SK-N-SH treated with all-trans-retinoic acid at 6 μM for 48 hours (cell line): ENCODE measurements at regions not wholly inside any gene's neighbourhood (a gene's known extent, or its start where the extent isn't known, plus 50 kb on each side); places are given as distances from the start of the nearest gene placed in this dataset.

Experiments
- ARNTL ChIP-seq: fragments of 450-650 bp; formaldehyde crosslinking; IDR thresholded peaks from 2 replicates; pipeline ENCODE4 v1.5.0; 2020; ENCODE audit warnings: low read depth, mild to moderate bottlenecking, moderate library complexity, borderline replicate concordance
- CSDC2 ChIP-seq: fragments of 250-450 bp; sonication (Bioruptor Pico); IDR thresholded peaks from 2 replicates; pipeline ENCODE4 v1.5.0; 2020; ENCODE audit warnings: mild to moderate bottlenecking, moderate library complexity
- GLIS3 ChIP-seq: fragments of 250-450 bp; sonication (Bioruptor Pico); IDR thresholded peaks from 2 replicates; pipeline ENCODE4 v1.5.0; 2020; ENCODE audit warnings: mild to moderate bottlenecking, moderate library complexity
- ISL1 ChIP-seq: fragments of 250-450 bp; sonication (Bioruptor Pico); IDR thresholded peaks from 2 replicates; pipeline ENCODE4 v2.1.2; 2022; ENCODE audit warnings: mild to moderate bottlenecking, moderate library complexity
- PATZ1 ChIP-seq: fragments of 250-450 bp; sonication (Bioruptor Pico); IDR thresholded peaks from 2 replicates; pipeline ENCODE4 v1.8.0; 2020; ENCODE audit warnings: mild to moderate bottlenecking, moderate library complexity, borderline replicate concordance
- RARB ChIP-seq: fragments of 250-450 bp; sonication (Bioruptor Pico); IDR thresholded peaks from 2 replicates; pipeline ENCODE4 v1.8.0; 2021; ENCODE audit warnings: mild to moderate bottlenecking, moderate library complexity
- SNAI2 ChIP-seq: fragments of 250-450 bp; sonication (Bioruptor Pico); IDR thresholded peaks from 2 replicates; pipeline ENCODE4 v1.5.0; 2020; ENCODE audit warnings: mild to moderate bottlenecking, moderate library complexity
- TCF4 ChIP-seq: fragments of 250-450 bp; sonication (Bioruptor Pico); IDR thresholded peaks from 2 replicates; pipeline ENCODE4 v1.8.0; 2021; ENCODE audit warnings: mild to moderate bottlenecking, moderate library complexity, borderline replicate concordance
- ZFP3 ChIP-seq: fragments of 250-450 bp; sonication (Bioruptor Pico); IDR thresholded peaks from 2 replicates; pipeline ENCODE4 v1.5.0; 2020; ENCODE audit warnings: mild to moderate bottlenecking, moderate library complexity
- ZNF70 ChIP-seq: fragments of 450-650 bp; formaldehyde crosslinking; IDR thresholded peaks from 2 replicates; pipeline ENCODE4 v1.5.0; 2020; ENCODE audit warnings: mild to moderate bottlenecking, moderate library complexity

GRCh38 chr9:18235181-18235908 is 238.6 kb upstream of the ADAMTSL1 start:
- TF ChIP-seq PATZ1 (CRISPR knock-in tag) = no peak
- no peak for TF ChIP-seq ISL1 (CRISPR knock-in tag)
- TF ChIP-seq ZFP3 = no peak
- TF ChIP-seq SNAI2 (CRISPR knock-in tag) = no peak
- no peak for TF ChIP-seq GLIS3 (CRISPR knock-in tag)
- no peak for TF ChIP-seq ZNF70 (CRISPR knock-in tag)
- no peak for TF ChIP-seq CSDC2 (CRISPR knock-in tag)
- no peak for TF ChIP-seq RARB (CRISPR knock-in tag)
- no peak for TF ChIP-seq TCF4 (CRISPR knock-in tag)
- no peak for TF ChIP-seq ARNTL (CRISPR knock-in tag)
